Hepatic stellate cell (primary cell): ENCODE measurements at regions not wholly inside any gene's neighbourhood (a gene's known extent, or its start where the extent isn't known, plus 50 kb on each side); places are given as distances from the start of the nearest gene placed in this dataset.
A peak's percentile ranks its signal among the peaks of the same experiment; 100 is the strongest.

Source experiments
- DNase-seq: peaks from one replicate; pipeline ENCODE4 v3.0.0; 2011; ENCODE audit warnings: low spot score

DNA sequence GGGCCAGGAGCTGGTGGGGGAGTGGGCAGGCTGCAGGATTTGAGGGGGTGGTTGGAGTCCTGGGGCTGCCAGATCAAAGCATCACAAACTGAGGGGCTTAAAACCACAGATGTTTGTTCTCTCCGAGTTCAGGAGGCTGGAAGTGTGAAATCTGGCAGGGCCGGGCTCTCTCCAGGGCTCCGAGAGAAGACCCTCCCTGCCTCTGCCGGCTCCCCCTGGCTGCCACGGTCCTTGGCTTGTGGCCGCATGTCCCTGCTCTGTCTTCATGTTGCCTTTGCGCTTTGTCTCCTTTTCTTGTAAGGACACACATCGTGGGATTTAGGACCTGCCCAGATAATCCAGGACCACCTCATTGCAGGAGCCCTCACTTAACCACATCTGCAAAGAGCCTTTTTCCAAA, 139.8 kb upstream of the GSE1 start:
- no peak for DNase-seq

- no peak for DNase-seq
Observed at GRCh38 chr16:85473909-85474620, 139.1 kb upstream of the GSE1 start.

- no peak for DNase-seq
Observed at GRCh38 chr16:85474621-85475217, 138.4 kb upstream of the GSE1 start.

GRCh38 chr16:85475233-85475632, 137.9 kb upstream of the GSE1 start:
- DNase-seq = no peak

GRCh38 chr16:85475691-85476300, 137.3 kb upstream of the GSE1 start:
- DNase-seq = no peak

- no peak for DNase-seq
Observed at GRCh38 chr16:85476389-85476788, 136.7 kb upstream of the GSE1 start.

DNA sequence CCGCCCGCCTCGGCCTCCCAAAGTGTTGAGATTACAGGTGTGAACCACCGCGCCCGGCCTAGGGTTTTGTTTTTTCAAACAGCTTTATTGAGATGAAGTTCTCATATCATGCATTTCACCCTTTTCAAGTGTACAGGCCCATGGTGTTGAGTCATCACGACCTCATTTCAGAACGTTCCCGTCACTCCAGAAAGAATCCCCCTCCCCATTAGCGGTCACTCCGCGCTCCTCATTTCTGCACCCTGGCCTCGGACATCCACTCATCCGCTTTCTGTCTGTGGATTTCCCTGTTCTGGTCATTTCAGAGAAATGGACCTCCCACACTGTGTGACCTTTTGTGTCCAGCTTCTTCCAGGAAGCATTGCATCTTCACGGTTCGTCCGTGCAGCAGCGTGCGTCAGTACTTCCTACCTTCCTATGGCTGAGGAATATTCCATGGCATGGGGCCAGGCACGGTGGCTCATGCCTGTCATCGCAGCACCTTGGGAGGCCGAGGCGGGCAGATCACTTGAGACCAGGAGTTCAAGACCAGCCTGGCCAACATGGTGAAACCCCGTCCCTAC, 135.2 kb upstream of the GSE1 start:
- no peak for DNase-seq

DNA sequence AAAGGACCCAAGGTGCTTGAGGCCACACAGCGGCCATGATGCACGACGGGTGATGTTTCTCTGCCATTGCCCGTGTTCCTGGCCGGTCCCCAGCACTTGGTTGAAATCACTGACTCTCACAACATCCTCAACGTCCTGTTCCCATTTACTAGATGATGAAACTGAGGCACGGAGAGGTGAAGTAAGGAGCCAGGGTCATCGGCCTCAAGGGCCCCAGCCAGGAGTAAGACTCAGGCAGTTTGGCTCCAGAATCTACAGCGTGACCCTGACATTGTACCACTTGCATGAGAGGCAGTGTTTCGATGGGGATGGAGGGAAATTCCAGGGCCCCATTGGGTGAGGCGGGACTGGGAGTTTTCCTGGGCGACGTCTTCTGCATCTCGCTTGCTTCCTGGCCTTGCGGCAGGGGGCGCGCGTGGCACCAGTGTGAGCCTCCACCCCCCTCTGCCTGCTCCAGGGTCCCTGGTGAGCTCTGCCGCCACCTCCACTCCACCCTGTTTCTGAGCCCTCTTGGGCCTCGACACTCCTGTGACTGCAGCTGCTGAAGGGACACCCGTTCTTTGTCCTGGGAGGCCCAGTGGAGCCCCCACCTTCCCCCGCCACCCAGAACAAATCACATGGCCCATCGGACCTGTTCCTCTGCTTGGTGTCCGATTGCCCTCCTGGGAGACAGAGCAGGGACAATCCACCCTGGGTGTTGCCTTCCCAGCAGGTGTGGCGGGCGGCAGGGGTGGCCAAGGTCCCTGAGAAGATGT, 133.0 kb upstream of the GSE1 start:
- no peak for DNase-seq

- DNase-seq = no peak
Observed at GRCh38 chr16:85480727-85481101, 132.4 kb upstream of the GSE1 start.

GRCh38 chr16:85481206-85481605, 131.9 kb upstream of the GSE1 start:
- no peak for DNase-seq

- no peak for DNase-seq
Observed at GRCh38 chr16:85481738-85482137, 131.4 kb upstream of the GSE1 start.

DNA sequence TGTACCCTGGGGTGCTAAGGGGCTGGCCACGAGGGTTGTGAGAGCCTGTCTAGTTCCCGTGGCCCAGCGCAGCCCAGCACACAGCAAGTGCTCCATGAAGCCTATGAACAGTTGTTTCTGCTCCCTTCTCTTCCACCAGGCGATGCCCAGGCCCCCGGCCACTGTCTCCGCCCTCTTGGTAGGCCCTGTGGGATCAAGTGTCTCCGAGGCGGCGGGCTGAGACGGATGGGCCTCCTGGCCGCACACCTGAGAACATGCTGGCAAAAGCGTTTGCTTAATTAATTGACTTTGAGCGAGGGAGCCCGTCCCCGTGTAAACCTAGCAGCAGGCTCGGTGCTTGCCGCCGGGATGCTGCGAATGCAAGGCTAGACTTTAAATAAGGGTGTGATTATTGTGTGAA, 129.7 kb upstream of the GSE1 start:
- no peak for DNase-seq

DNA sequence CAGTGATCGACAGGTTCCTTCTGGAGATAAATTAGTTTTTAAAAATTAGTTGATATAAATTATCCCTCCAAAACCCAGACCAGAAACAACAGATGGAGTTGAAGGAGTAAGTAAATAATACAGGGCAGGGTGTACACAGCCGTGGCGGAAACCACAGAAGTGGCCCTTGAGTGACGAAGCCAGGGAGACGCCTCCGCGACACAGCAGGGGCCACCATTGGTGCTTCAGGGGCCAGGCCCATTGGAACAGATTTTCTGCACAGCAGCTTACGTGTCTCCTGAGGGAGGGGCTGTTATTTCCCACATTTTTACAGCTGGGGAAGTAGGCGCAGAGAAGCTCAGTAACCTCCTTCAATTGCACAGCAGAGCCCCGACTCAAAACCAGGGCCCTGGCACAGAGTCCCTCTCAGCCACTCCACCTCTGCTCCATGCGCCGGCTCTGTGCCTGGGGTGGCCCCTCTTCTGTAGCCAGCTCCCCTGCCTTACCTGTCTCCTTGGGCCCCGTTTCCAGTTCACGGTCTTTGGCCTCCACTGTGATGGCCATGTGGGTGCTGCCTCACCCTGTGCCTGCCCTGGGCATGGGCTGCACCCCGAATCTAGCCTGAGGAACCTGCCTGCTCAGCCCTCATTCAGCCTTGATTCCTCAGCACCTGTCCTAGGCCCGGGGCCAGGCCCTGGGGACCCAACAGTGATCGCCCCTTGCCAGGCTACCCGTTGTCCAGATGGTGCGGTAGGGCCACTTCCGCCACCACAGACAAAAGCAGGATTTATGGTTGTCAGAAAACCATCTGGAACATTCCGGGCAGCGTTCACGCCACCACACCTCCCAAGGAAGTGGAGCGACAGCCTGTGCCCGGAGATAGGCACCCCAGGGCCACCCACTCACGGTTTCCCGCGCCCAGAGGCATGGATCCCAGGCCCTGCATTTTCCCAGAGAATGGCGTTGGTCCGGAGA, 128.5 kb upstream of the GSE1 start:
- DNase-seq = no peak

- DNase-seq = no peak
Observed at GRCh38 chr16:85485379-85485778, 127.7 kb upstream of the GSE1 start.

- DNase-seq = no peak
Observed at GRCh38 chr16:85486256-85486915, 126.7 kb upstream of the GSE1 start.

GRCh38 chr16:85488414-85488813, 124.7 kb upstream of the GSE1 start:
- no peak for DNase-seq

DNA sequence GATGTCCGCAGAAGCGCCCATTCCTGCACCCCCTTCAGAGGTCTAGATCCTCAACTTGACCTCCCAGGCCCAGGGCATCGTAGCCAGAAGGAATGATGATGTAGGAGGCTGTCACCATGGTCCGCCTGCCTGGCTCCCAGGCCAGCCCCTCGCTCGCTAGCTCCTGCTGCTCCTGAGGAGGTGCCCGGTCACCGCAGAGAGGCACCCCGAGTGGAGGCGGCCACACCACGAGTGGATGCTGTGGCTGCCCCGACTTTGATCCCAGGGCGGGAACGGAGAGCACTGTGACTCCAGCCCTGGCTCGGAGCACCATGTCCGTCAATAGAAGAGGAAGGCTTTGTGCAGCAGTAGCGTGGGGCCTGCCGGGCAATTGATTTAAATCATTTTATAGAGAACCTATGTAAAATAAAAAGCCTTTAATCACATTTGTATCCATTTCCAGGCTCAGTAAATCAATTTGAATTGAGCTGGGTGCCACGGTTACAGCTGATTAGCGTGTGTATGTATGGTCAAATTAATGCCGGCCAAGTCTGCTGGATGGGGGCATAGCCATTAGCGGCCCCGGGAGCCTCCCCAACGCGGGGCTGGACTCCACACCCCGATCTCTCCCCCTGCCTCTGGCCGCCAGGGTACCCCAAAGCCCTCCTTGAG, 122.6 kb upstream of the GSE1 start:
- no peak for DNase-seq

GRCh38 chr16:85491058-85491771, 121.9 kb upstream of the GSE1 start:
- no peak for DNase-seq

DNA sequence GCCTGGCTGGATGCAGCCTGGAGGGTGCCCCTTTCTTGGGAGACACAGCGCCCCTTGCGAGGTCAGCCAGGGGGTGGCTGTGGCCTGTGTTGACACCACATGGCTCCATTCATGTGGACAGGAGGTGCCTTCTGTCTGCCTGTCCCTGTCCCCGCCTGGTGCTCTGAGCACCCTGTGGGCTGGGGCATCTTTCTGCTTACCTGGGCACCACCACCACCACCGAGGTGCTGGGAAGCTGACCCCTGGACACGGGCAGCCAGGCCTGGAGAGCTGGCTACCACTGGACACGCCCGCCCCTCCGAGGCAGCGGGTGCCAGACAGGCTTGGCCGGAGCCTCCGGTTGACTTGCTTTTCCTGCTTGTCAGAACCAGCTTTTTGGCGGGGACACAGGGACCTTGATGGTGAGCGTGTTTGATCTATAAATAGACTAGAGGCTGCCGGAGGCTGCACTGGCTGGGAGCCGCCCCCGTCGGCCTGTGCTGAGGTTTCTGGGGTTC, 121.3 kb upstream of the GSE1 start:
- DNase-seq = peak; percentile 65
